Activated CD4-positive, alpha-beta T cell treated with anti-CD3 and anti-CD28 coated beads for 36 hours (primary cell): ENCODE measurements at regions not wholly inside any gene's neighbourhood (a gene's known extent, or its start where the extent isn't known, plus 50 kb on each side); places are given as distances from the start of the nearest gene placed in this dataset.
A peak's percentile ranks its signal among the peaks of the same experiment; 100 is the strongest.
"Not testable (repeated sequence)": the region's sequence is repeated elsewhere in the genome, so short reads cannot be mapped to it uniquely, and the experiment has no call there.

Experiments used
- ATAC-seq: fragments of 200-7000 bp; cut with Tn5 transposase; one replicate; pipeline ENCODE4 v1.10.0; 2021; ENCODE audit warnings: mild to moderate bottlenecking, moderate library complexity
- CTCF ChIA-PET: fragments of 350-600 bp; sonication (Branson Sonifier 250); formaldehyde crosslinking; loops from one replicate; lab custom pipeline; 2021; ENCODE audit warnings: antibody characterized with exemption; lab: Charles Lee
- POLR2A ChIA-PET: fragments of 350-600 bp; sonication (Branson Sonifier 250); formaldehyde crosslinking; loops from one replicate; lab custom pipeline; 2021; ENCODE audit warnings: antibody characterized with exemption, inconsistent platforms; lab: Charles Lee
- DNase-seq: peaks from one replicate; pipeline ENCODE4 v3.0.0-alpha.2; 2020
- H3K27ac Mint-ChIP-seq: one replicate; pipeline ENCODE4 v1.8.0; 2021; ENCODE audit warnings: mixed read lengths
- H3K27me3 Mint-ChIP-seq: one replicate; pipeline ENCODE4 v1.8.0; 2021; ENCODE audit warnings: mixed read lengths
- H3K36me3 Mint-ChIP-seq: one replicate; pipeline ENCODE4 v1.8.0; 2021; ENCODE audit warnings: low read depth, mixed read lengths
- H3K4me1 Mint-ChIP-seq: one replicate; pipeline ENCODE4 v1.8.0; 2021; ENCODE audit warnings: mixed read lengths
- H3K4me3 Mint-ChIP-seq: one replicate; pipeline ENCODE4 v1.8.0; 2021; ENCODE audit warnings: mild to moderate bottlenecking, moderate library complexity, mixed read lengths
- H3K9me3 Mint-ChIP-seq: one replicate; pipeline ENCODE4 v1.8.0; 2021; ENCODE audit warnings: low read depth, mixed read lengths
- intact Hi-C, 2 experiments: fragments of 100-400 bp; cut with DNase I in 1 of 2; cut with micrococcal nuclease in 1 of 2; formaldehyde crosslinking; loops; one replicate each; pipeline versions ENCODE4 v1.14.2 to v1.15.1; 2022 to 2024; cut with DNase I, micrococcal nuclease

- Mint-ChIP-seq H3K9me3 (peaks cover 6% of the 10 kb centered on the region), H3K4me1 (no peaks in the 10 kb centered on the region), H3K27ac (no peak overlapping the region), H3K36me3 (peaks cover 6% of the 10 kb centered on the region), H3K27me3 (no peaks in the 10 kb centered on the region), H3K4me3 (no peak overlapping the region)
- intact Hi-C loops, result no loop called here
- ChIA-PET CTCF (no interaction called here), POLR2A (no interaction called here)
- DNase-seq, result no peak
- ATAC-seq, result no peak
Measured at GRCh38 chr21:24436236-24436635, 1171.0 kb downstream of the MRPL39 start.

DNA sequence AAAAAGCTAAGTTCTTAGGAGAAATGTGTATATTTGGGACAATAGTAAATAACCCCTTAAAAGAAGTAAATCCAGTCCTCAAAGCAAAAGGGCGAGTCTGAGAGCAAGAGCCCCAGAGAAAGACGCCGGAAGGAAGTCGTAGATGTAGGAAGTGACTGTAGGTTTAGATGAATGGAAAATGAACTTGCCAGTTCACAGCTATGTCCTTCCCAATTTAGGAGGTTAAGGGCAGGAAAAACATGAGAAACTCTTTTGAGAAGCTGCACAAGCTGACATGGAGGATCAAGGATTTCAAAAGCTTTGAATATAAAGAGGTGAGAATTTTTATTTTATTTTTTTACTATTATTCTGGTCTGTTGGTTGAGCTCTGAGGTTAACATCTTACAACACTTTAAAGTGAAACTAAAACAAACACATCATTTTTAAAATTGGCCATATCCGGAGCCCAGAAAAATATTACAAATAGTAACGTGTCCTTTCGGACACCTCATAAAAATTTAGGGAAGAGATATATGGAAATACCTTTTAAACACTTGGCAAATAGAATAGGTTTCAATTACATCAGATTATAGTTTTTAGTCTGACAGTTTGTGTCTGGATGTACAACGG lies 1178.6 kb downstream of the MRPL39 start:
- ATAC-seq (peak; percentile 66), DNase-seq (peak; percentile 17)
- intact Hi-C loops, result no loop called here
- POLR2A ChIA-PET, result no interaction called here
- CTCF ChIA-PET, result no interaction called here
- H3K4me3 Mint-ChIP-seq, result peak overlapping the region; percentile 69
- H3K27me3 Mint-ChIP-seq, result no peaks in the 10 kb centered on the region
- peaks cover 10% of the 10 kb centered on the region for H3K4me1 Mint-ChIP-seq
- peaks cover 5% of the 10 kb centered on the region for H3K9me3 Mint-ChIP-seq
- peak overlapping the region; percentile 83 for H3K27ac Mint-ChIP-seq
- no peaks in the 10 kb centered on the region for H3K36me3 Mint-ChIP-seq

DNA sequence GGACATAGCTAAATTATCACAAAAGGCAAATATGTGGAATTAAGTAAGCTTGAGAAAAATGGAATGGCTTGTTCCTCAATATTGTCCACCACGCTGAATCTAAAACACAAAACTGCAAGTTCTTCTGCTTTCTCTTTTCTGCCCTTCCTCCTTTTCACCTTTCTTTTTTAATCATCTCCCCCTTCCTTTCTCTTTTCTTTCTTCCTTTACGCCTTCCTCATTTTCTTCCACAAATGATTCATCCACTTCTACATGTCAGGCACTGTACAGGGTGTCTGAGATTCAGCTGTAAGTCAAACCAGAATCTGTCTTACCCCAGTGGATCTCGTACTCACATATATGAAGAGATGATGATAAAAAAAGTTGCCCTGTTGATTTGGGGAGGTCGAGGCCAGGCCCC lies 1182.5 kb downstream of the MRPL39 start:
- H3K4me3 Mint-ChIP-seq, result no peak overlapping the region
- peaks cover 1% of the 10 kb centered on the region for H3K27me3 Mint-ChIP-seq
- CTCF ChIA-PET, result no interaction called here
- peaks cover 2% of the 10 kb centered on the region for H3K36me3 Mint-ChIP-seq
- H3K4me1 Mint-ChIP-seq, result peaks cover 5% of the 10 kb centered on the region
- DNase-seq (no peak), ATAC-seq (no peak)
- POLR2A ChIA-PET, result no interaction called here
- no peak overlapping the region for H3K27ac Mint-ChIP-seq
- intact Hi-C loops, result no loop called here
- peaks cover 17% of the 10 kb centered on the region for H3K9me3 Mint-ChIP-seq

DNA sequence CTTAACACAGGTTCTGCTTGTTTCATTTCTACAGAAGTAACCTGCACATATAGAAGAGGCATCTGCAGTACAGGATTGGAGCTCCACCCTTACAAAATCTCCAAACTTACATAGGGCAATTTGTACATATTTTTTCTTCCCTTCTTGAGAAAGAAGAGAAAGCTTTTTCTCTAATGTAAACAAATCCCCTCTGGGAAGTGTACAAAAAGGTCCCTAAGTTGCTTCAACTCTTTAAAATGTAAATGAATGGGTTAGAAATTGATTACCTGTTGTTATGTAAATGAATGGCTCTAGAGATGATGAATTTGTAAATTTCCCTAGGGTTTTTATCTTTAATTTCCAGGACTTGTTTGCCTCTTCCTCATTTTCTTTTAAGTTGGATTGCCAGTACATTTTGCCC lies 1183.7 kb downstream of the MRPL39 start:
- no peak for DNase-seq
- ATAC-seq, result no peak
- ChIA-PET POLR2A (no interaction called here), CTCF (no interaction called here)
- Mint-ChIP-seq H3K36me3 (peaks cover 2% of the 10 kb centered on the region), H3K9me3 (peaks cover 24% of the 10 kb centered on the region), H3K27me3 (peaks cover 1% of the 10 kb centered on the region), H3K4me3 (no peak overlapping the region), H3K27ac (no peak overlapping the region), H3K4me1 (peaks cover 3% of the 10 kb centered on the region)
- intact Hi-C loops, result no loop called here

GRCh38 chr21:24420689-24421088 lies 1186.6 kb downstream of the MRPL39 start:
- no peak for ATAC-seq
- Mint-ChIP-seq H3K27ac (no peak overlapping the region), H3K4me3 (no peak overlapping the region), H3K27me3 (peaks cover 1% of the 10 kb centered on the region), H3K9me3 (peaks cover 23% of the 10 kb centered on the region), H3K36me3 (peaks cover 2% of the 10 kb centered on the region), H3K4me1 (no peaks in the 10 kb centered on the region)
- ChIA-PET CTCF (interaction anchor here (0.7 kb wide), 1 partner anchor 665 kb away, joined by 3 read pairs; no protein-coding TSS in a partner anchor), POLR2A (no interaction called here)
- no peak for DNase-seq
- intact Hi-C loops, result no loop called here

DNA sequence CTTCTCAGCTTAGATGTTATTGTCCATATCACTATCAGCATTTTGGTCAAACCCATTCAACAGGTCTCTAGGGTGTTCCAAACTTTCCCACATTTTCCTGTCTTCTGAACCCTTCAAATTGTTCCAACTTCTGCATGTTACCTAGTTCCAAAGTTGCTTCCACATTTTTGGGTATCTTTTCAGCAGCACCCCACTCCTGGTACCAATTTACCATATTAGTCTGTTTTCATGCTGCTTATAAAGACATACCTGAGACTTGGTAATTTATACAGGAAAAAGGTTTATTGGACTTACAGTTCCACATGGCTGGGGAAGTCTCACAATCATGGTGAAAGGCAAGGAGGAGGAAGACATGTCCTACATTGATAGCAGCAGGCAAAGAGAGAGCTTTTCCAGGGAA lies 1187.6 kb downstream of the MRPL39 start:
- POLR2A ChIA-PET, DNase-seq, ATAC-seq, H3K27ac Mint-ChIP-seq, H3K4me3 Mint-ChIP-seq, H3K27me3 Mint-ChIP-seq, intact Hi-C loops, H3K36me3 Mint-ChIP-seq, H3K4me1 Mint-ChIP-seq: not testable (repeated sequence)
- CTCF ChIA-PET, result interaction anchor here (0.6 kb wide), 1 partner anchor 1381 kb away, joined by 3 read pairs; no protein-coding TSS in a partner anchor
- peaks cover 23% of the 10 kb centered on the region for H3K9me3 Mint-ChIP-seq

DNA sequence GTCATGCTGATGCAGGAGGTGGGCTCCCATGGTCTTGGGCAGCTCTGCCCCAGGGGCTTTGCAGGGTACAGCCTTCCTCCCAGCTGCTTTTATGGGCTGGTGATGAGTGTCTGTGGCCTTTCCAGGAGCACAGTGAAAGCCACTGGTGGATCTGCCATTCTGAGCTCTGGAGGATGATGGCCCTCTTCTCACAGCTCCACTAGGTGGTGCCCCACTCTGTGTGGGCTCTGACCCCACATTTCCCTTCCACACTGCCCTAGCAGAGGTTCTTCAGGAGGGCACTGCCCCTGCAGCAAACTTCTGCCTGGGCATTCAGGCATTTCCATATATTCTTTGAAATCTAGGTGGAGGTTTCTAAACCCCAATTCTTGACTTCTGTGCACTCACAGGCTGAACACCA lies 1188.6 kb downstream of the MRPL39 start:
- ATAC-seq, result no peak
- intact Hi-C loops, result no loop called here
- Mint-ChIP-seq H3K4me1 (no peaks in the 10 kb centered on the region), H3K27ac (no peak overlapping the region), H3K36me3 (peaks cover 2% of the 10 kb centered on the region), H3K27me3 (peaks cover 1% of the 10 kb centered on the region), H3K9me3 (peaks cover 23% of the 10 kb centered on the region), H3K4me3 (no peak overlapping the region)
- POLR2A ChIA-PET, result no interaction called here
- no peak for DNase-seq
- CTCF ChIA-PET, result no interaction called here

- no peaks in the 10 kb centered on the region for H3K27me3 Mint-ChIP-seq
- DNase-seq, result no peak
- H3K27ac Mint-ChIP-seq, result no peak overlapping the region
- intact Hi-C loops, result no loop called here
- no peaks in the 10 kb centered on the region for H3K4me1 Mint-ChIP-seq
- ATAC-seq, result no peak
- ChIA-PET CTCF (interaction anchor here (0.6 kb wide), 1 partner anchor 691 kb away, joined by 3 read pairs; no protein-coding TSS in a partner anchor), POLR2A (no interaction called here)
- no peak overlapping the region for H3K4me3 Mint-ChIP-seq
- no peaks in the 10 kb centered on the region for H3K9me3 Mint-ChIP-seq
- no peaks in the 10 kb centered on the region for H3K36me3 Mint-ChIP-seq
Measured at GRCh38 chr21:24411429-24411828, 1195.9 kb downstream of the MRPL39 start.

DNA sequence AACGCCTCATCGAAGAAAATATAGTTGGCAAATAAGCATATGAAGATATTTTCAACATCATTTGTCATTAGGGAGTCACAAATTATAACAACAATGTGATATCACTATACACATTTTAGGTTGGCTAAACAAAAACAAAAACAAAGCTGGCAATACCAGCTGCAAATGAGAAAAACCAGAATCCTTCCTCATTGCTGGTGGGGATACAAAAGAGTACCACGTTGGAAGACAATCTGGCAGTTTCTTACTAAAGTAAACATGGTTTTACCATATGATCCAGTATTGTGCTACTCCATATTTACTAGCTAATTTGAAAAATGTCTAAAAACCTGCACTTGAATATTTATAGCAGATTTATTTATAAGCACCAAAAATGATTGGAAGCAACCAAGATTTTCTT lies 1204.1 kb downstream of the MRPL39 start:
- ATAC-seq, result no peak
- no peaks in the 10 kb centered on the region for H3K36me3 Mint-ChIP-seq

GRCh38 chr21:24395320-24395923 lies 1211.9 kb downstream of the MRPL39 start:
- H3K27ac Mint-ChIP-seq, result no peak overlapping the region
- ChIA-PET CTCF (no interaction called here), POLR2A (no interaction called here)
- H3K4me3 Mint-ChIP-seq, result no peak overlapping the region
- intact Hi-C loops, result no loop called here
- no peaks in the 10 kb centered on the region for H3K36me3 Mint-ChIP-seq
- H3K4me1 Mint-ChIP-seq, result no peaks in the 10 kb centered on the region
- H3K27me3 Mint-ChIP-seq, result no peaks in the 10 kb centered on the region
- no peaks in the 10 kb centered on the region for H3K9me3 Mint-ChIP-seq
- DNase-seq (no peak), ATAC-seq (no peak)

More for the DNA sequence above, 1204.1 kb downstream of the MRPL39 start:
- Mint-ChIP-seq H3K27me3 (no peaks in the 10 kb centered on the region), H3K4me1 (no peaks in the 10 kb centered on the region), H3K4me3 (no peak overlapping the region), H3K9me3 (no peaks in the 10 kb centered on the region), H3K27ac (no peak overlapping the region)
- ChIA-PET CTCF (no interaction called here), POLR2A (no interaction called here)
- DNase-seq, result no peak
- intact Hi-C loops, result no loop called here

GRCh38 chr21:24375201-24375600 lies 1232.1 kb downstream of the MRPL39 start:
- Mint-ChIP-seq H3K9me3 (peaks cover 3% of the 10 kb centered on the region), H3K27me3 (no peaks in the 10 kb centered on the region), H3K4me3 (no peak overlapping the region), H3K4me1 (no peaks in the 10 kb centered on the region), H3K36me3 (no peaks in the 10 kb centered on the region), H3K27ac (no peak overlapping the region)
- DNase-seq (peak; percentile 49), ATAC-seq (peak; percentile 36)
- CTCF ChIA-PET, result interaction anchor here (0.7 to 1.5 kb wide), 3 partner anchors 11 to 1011 kb away, joined by 3 to 5 read pairs (median 3); no protein-coding TSS in a partner anchor
- intact Hi-C loops, result loop anchor here (1.0 to 10.0 kb wide), 3 partner anchors 140 to 1010 kb away; no protein-coding TSS in a partner anchor
- POLR2A ChIA-PET, result no interaction called here

DNA sequence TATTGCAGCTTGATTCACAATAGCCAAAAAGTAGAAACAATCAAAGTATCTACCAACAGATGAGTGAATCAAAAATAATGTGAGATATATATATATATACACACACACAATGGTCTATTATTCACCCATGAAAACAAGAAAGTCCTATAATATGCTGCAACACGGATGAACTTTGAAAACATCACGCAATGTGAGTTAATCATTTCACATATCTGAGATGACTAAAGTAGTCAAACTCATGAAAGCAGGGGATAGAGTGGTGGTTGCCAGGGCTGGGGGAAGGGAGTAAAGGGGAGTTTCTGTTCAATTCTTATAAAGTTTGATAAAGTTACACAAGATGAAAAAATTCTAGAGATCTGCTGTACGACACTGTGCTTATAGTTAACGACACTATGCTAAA lies 1234.8 kb downstream of the MRPL39 start:
- CTCF ChIA-PET, result no interaction called here
- no peaks in the 10 kb centered on the region for H3K4me1 Mint-ChIP-seq
- no peaks in the 10 kb centered on the region for H3K36me3 Mint-ChIP-seq
- peaks cover 3% of the 10 kb centered on the region for H3K9me3 Mint-ChIP-seq
- no peaks in the 10 kb centered on the region for H3K27me3 Mint-ChIP-seq
- intact Hi-C loops, result loop anchor here in 1 of 2 experiments (10.0 kb wide), 1 partner anchor 1012 kb away; no protein-coding TSS in a partner anchor
- POLR2A ChIA-PET, result no interaction called here
- H3K4me3 Mint-ChIP-seq, result no peak overlapping the region
- H3K27ac Mint-ChIP-seq, result no peak overlapping the region
- no peak for ATAC-seq
- DNase-seq, result no peak
